ENCODE measurements at regions not wholly inside any gene's neighbourhood (a gene's known extent, or its start where the extent isn't known, plus 50 kb on each side); places are given as distances from the start of the nearest gene placed in this dataset.

- H3K4me3 Mint-ChIP-seq, result no peak overlapping the region
- H3K9me3 Mint-ChIP-seq, result peaks cover 9% of the 10 kb centered on the region
- H3K27ac Mint-ChIP-seq, result no peak overlapping the region
- DNase-seq, result no peak
- H3K4me1 Mint-ChIP-seq, result no peaks in the 10 kb centered on the region
- H3K36me3 Mint-ChIP-seq, result no peaks in the 10 kb centered on the region
- no peaks in the 10 kb centered on the region for H3K27me3 Mint-ChIP-seq
Measured at GRCh38 chr3:18634461-18634860, 209.3 kb upstream of the SATB1 start.

GRCh38 chr3:18633002-18633401, 207.9 kb upstream of the SATB1 start:
- Mint-ChIP-seq H3K27ac (no peak overlapping the region), H3K4me1 (peaks cover 1% of the 10 kb centered on the region), H3K9me3 (peaks cover 8% of the 10 kb centered on the region), H3K4me3 (no peak overlapping the region), H3K27me3 (no peaks in the 10 kb centered on the region), H3K36me3 (no peaks in the 10 kb centered on the region)
- DNase-seq, result no peak

GRCh38 chr3:18630295-18630694, 205.2 kb upstream of the SATB1 start:
- Mint-ChIP-seq H3K36me3 (no peaks in the 10 kb centered on the region), H3K4me1 (peaks cover 3% of the 10 kb centered on the region), H3K4me3 (no peak overlapping the region), H3K9me3 (peaks cover 4% of the 10 kb centered on the region), H3K27me3 (no peaks in the 10 kb centered on the region), H3K27ac (no peak overlapping the region)
- DNase-seq, result no peak

- H3K9me3 Mint-ChIP-seq, result no peaks in the 10 kb centered on the region
- H3K27ac Mint-ChIP-seq, result no peak overlapping the region
- no peaks in the 10 kb centered on the region for H3K27me3 Mint-ChIP-seq
- H3K4me3 Mint-ChIP-seq, result no peak overlapping the region
- no peaks in the 10 kb centered on the region for H3K36me3 Mint-ChIP-seq
- H3K4me1 Mint-ChIP-seq, result peaks cover 13% of the 10 kb centered on the region
- no peak for DNase-seq
Measured at GRCh38 chr3:18625085-18625484, 199.9 kb upstream of the SATB1 start.

- no peaks in the 10 kb centered on the region for H3K27me3 Mint-ChIP-seq
- no peaks in the 10 kb centered on the region for H3K36me3 Mint-ChIP-seq
- DNase-seq, result no peak
- H3K9me3 Mint-ChIP-seq, result no peaks in the 10 kb centered on the region
- peaks cover 12% of the 10 kb centered on the region for H3K4me1 Mint-ChIP-seq
- no peak overlapping the region for H3K4me3 Mint-ChIP-seq
- no peak overlapping the region for H3K27ac Mint-ChIP-seq
Measured at GRCh38 chr3:18623220-18623619, 198.1 kb upstream of the SATB1 start.

- no peak for DNase-seq
- no peak overlapping the region for H3K4me3 Mint-ChIP-seq
- no peaks in the 10 kb centered on the region for H3K9me3 Mint-ChIP-seq
- H3K4me1 Mint-ChIP-seq, result no peaks in the 10 kb centered on the region
- no peak overlapping the region for H3K27ac Mint-ChIP-seq
- H3K36me3 Mint-ChIP-seq, result no peaks in the 10 kb centered on the region
- H3K27me3 Mint-ChIP-seq, result no peaks in the 10 kb centered on the region
Measured at GRCh38 chr3:18618723-18619122, 193.6 kb upstream of the SATB1 start.

GRCh38 chr3:18611991-18612390, 186.9 kb upstream of the SATB1 start:
- no peak overlapping the region for H3K27ac Mint-ChIP-seq
- peaks cover 9% of the 10 kb centered on the region for H3K9me3 Mint-ChIP-seq
- H3K4me1 Mint-ChIP-seq, result no peaks in the 10 kb centered on the region
- peaks cover 6% of the 10 kb centered on the region for H3K36me3 Mint-ChIP-seq
- no peaks in the 10 kb centered on the region for H3K27me3 Mint-ChIP-seq
- no peak for DNase-seq
- no peak overlapping the region for H3K4me3 Mint-ChIP-seq

- no peak for DNase-seq
- H3K36me3 Mint-ChIP-seq, result peaks cover 6% of the 10 kb centered on the region
- H3K4me3 Mint-ChIP-seq, result no peak overlapping the region
- no peak overlapping the region for H3K27ac Mint-ChIP-seq
- H3K9me3 Mint-ChIP-seq, result peaks cover 9% of the 10 kb centered on the region
- no peaks in the 10 kb centered on the region for H3K27me3 Mint-ChIP-seq
- H3K4me1 Mint-ChIP-seq, result peaks cover 2% of the 10 kb centered on the region
Measured at GRCh38 chr3:18609187-18609586, 184.0 kb upstream of the SATB1 start.

GRCh38 chr3:18597919-18598318, 172.8 kb upstream of the SATB1 start:
- Mint-ChIP-seq H3K27ac (no peak overlapping the region), H3K36me3 (peaks cover 6% of the 10 kb centered on the region), H3K4me1 (no peaks in the 10 kb centered on the region), H3K9me3 (peaks cover 12% of the 10 kb centered on the region), H3K4me3 (no peak overlapping the region), H3K27me3 (no peaks in the 10 kb centered on the region)
- no peak for DNase-seq

GRCh38 chr3:18593231-18593630, 168.1 kb upstream of the SATB1 start:
- Mint-ChIP-seq H3K4me3 (no peak overlapping the region), H3K9me3 (peaks cover 3% of the 10 kb centered on the region), H3K4me1 (no peaks in the 10 kb centered on the region), H3K27me3 (no peaks in the 10 kb centered on the region), H3K36me3 (peaks cover 3% of the 10 kb centered on the region), H3K27ac (no peak overlapping the region)
- DNase-seq, result no peak

- no peaks in the 10 kb centered on the region for H3K9me3 Mint-ChIP-seq
- no peak overlapping the region for H3K27ac Mint-ChIP-seq
- H3K27me3 Mint-ChIP-seq, result no peaks in the 10 kb centered on the region
Measured at GRCh38 chr3:18591120-18591519, 166.0 kb upstream of the SATB1 start.

GRCh38 chr3:18586076-18586475, 160.9 kb upstream of the SATB1 start:
- peaks cover 4% of the 10 kb centered on the region for H3K36me3 Mint-ChIP-seq
- peaks cover 5% of the 10 kb centered on the region for H3K4me1 Mint-ChIP-seq
- no peak for DNase-seq
- H3K27me3 Mint-ChIP-seq, result no peaks in the 10 kb centered on the region
- H3K9me3 Mint-ChIP-seq, result peaks cover 8% of the 10 kb centered on the region
- no peak overlapping the region for H3K27ac Mint-ChIP-seq
- no peak overlapping the region for H3K4me3 Mint-ChIP-seq

More at GRCh38 chr3:18591120-18591519, 166.0 kb upstream of the SATB1 start:
- DNase-seq, result no peak
- Mint-ChIP-seq H3K4me3 (no peak overlapping the region), H3K4me1 (no peaks in the 10 kb centered on the region), H3K36me3 (no peaks in the 10 kb centered on the region)

GRCh38 chr3:18585004-18585968, 160.1 kb upstream of the SATB1 start:
- Mint-ChIP-seq H3K36me3 (peaks cover 6% of the 10 kb centered on the region), H3K4me3 (no peak overlapping the region), H3K27ac (no peak overlapping the region), H3K9me3 (peaks cover 8% of the 10 kb centered on the region), H3K27me3 (no peaks in the 10 kb centered on the region), H3K4me1 (peaks cover 5% of the 10 kb centered on the region)
- no peak for DNase-seq

- Mint-ChIP-seq H3K4me1 (peaks cover 4% of the 10 kb centered on the region), H3K27me3 (no peaks in the 10 kb centered on the region), H3K4me3 (no peak overlapping the region), H3K27ac (no peak overlapping the region), H3K9me3 (peaks cover 11% of the 10 kb centered on the region), H3K36me3 (peaks cover 9% of the 10 kb centered on the region)
- DNase-seq, result no peak
Measured at GRCh38 chr3:18580268-18580667, 155.1 kb upstream of the SATB1 start.

GRCh38 chr3:18579661-18580060, 154.5 kb upstream of the SATB1 start:
- no peak for DNase-seq
- H3K36me3 Mint-ChIP-seq, result peaks cover 9% of the 10 kb centered on the region
- H3K27me3 Mint-ChIP-seq, result no peaks in the 10 kb centered on the region
- H3K4me3 Mint-ChIP-seq, result no peak overlapping the region
- peaks cover 10% of the 10 kb centered on the region for H3K9me3 Mint-ChIP-seq
- no peak overlapping the region for H3K27ac Mint-ChIP-seq
- H3K4me1 Mint-ChIP-seq, result no peaks in the 10 kb centered on the region

- Mint-ChIP-seq H3K36me3 (peaks cover 4% of the 10 kb centered on the region), H3K4me3 (no peak overlapping the region)
Measured at GRCh38 chr3:18575573-18575972, 150.4 kb upstream of the SATB1 start.

More at GRCh38 chr3:18575573-18575972, 150.4 kb upstream of the SATB1 start:
- no peak for DNase-seq
- Mint-ChIP-seq H3K9me3 (peaks cover 2% of the 10 kb centered on the region), H3K27ac (no peak overlapping the region), H3K27me3 (no peaks in the 10 kb centered on the region), H3K4me1 (peaks cover 12% of the 10 kb centered on the region)

Measured in activated naive CD8-positive, alpha-beta T cell treated with anti-CD3 and anti-CD28 coated beads for 36 hours (primary cell).